ENCODE measurements at regions not wholly inside any gene's neighbourhood (a gene's known extent, or its start where the extent isn't known, plus 50 kb on each side); places are given as distances from the start of the nearest gene placed in this dataset.

- DNase-seq (no peak), ATAC-seq (peak; percentile 22 to 47)
- H3K27me3 ChIP-seq (ENCODE audit: control insufficient read depth, insufficient read depth): no peaks in the 10 kb centered on the region
- no peaks in the 10 kb centered on the region for H3K9me3 ChIP-seq (ENCODE audit: control insufficient read depth, low read length)
- intact Hi-C loops (cut with DNase I): no loop called here
- 59% methylated on average over 7 of the region's 7 CpGs for WGBS
- no peak overlapping the region for H3K4me3 ChIP-seq (ENCODE audit: low read length)
- H3K4me1 ChIP-seq (ENCODE audit: control insufficient read depth, insufficient read depth, low read length): no peaks in the 10 kb centered on the region
- H3K27ac ChIP-seq (ENCODE audit: low read length): no peak overlapping the region
Observed at GRCh38 chr11:95508219-95508890, 277.4 kb upstream of the SESN3 start.

GRCh38 chr11:95507794-95508193 lies 276.8 kb upstream of the SESN3 start:
- DNase-seq (no peak), ATAC-seq (no peak)
- Histone ChIP-seq H3K27me3 (ENCODE audit: control insufficient read depth, insufficient read depth) (no peaks in the 10 kb centered on the region), H3K9me3 (ENCODE audit: control insufficient read depth, low read length) (no peaks in the 10 kb centered on the region), H3K4me1 (ENCODE audit: control insufficient read depth, insufficient read depth, low read length) (no peaks in the 10 kb centered on the region), H3K27ac (ENCODE audit: low read length) (no peak overlapping the region), H3K4me3 (ENCODE audit: low read length) (no peak overlapping the region)
- 63% methylated on average over 3 of the region's 3 CpGs for WGBS
- intact Hi-C loops (cut with DNase I): no loop called here

GRCh38 chr11:95506777-95507176 lies 275.8 kb upstream of the SESN3 start:
- Histone ChIP-seq H3K4me1 (ENCODE audit: control insufficient read depth, insufficient read depth, low read length) (no peaks in the 10 kb centered on the region), H3K27ac (ENCODE audit: low read length) (no peak overlapping the region), H3K27me3 (ENCODE audit: control insufficient read depth, insufficient read depth) (no peaks in the 10 kb centered on the region), H3K9me3 (ENCODE audit: control insufficient read depth, low read length) (no peaks in the 10 kb centered on the region), H3K4me3 (ENCODE audit: low read length) (no peak overlapping the region)
- intact Hi-C loops (cut with DNase I): no loop called here
- WGBS: 90% methylated on average over 2 of the region's 2 CpGs
- no peak for ATAC-seq
- DNase-seq: no peak

GRCh38 chr11:95505927-95506426 lies 275.0 kb upstream of the SESN3 start:
- intact Hi-C loops (cut with DNase I): no loop called here
- Histone ChIP-seq H3K4me3 (ENCODE audit: low read length) (no peak overlapping the region), H3K4me1 (ENCODE audit: control insufficient read depth, insufficient read depth, low read length) (no peaks in the 10 kb centered on the region), H3K27me3 (ENCODE audit: control insufficient read depth, insufficient read depth) (no peaks in the 10 kb centered on the region), H3K27ac (ENCODE audit: low read length) (no peak overlapping the region), H3K9me3 (ENCODE audit: control insufficient read depth, low read length) (no peaks in the 10 kb centered on the region)
- ATAC-seq (no peak), DNase-seq (no peak)
- 82% methylated on average over 8 of the region's 8 CpGs for WGBS

- WGBS: 53% methylated on average over 1 of the region's 1 CpG
- H3K27ac ChIP-seq (ENCODE audit: low read length): no peak overlapping the region
- H3K27me3 ChIP-seq (ENCODE audit: control insufficient read depth, insufficient read depth): no peaks in the 10 kb centered on the region
- H3K4me3 ChIP-seq (ENCODE audit: low read length): no peak overlapping the region
- H3K9me3 ChIP-seq (ENCODE audit: control insufficient read depth, low read length): no peaks in the 10 kb centered on the region
- ATAC-seq (peak; percentile 54 to 57), DNase-seq (peak in 2 of 3 donors; percentile 30 to 33)
- intact Hi-C loops (cut with DNase I): no loop called here
- no peaks in the 10 kb centered on the region for H3K4me1 ChIP-seq (ENCODE audit: control insufficient read depth, insufficient read depth, low read length)
Observed at GRCh38 chr11:95503047-95503446, 272.0 kb upstream of the SESN3 start.

GRCh38 chr11:95502522-95502921 lies 271.5 kb upstream of the SESN3 start:
- Histone ChIP-seq H3K4me3 (ENCODE audit: low read length) (no peak overlapping the region), H3K4me1 (ENCODE audit: control insufficient read depth, insufficient read depth, low read length) (no peaks in the 10 kb centered on the region), H3K27ac (ENCODE audit: low read length) (no peak overlapping the region), H3K9me3 (ENCODE audit: control insufficient read depth, low read length) (no peaks in the 10 kb centered on the region), H3K27me3 (ENCODE audit: control insufficient read depth, insufficient read depth) (no peaks in the 10 kb centered on the region)
- WGBS: 72% methylated on average over 5 of the region's 5 CpGs
- ATAC-seq (no peak), DNase-seq (no peak)
- intact Hi-C loops (cut with DNase I): no loop called here

GRCh38 chr11:95501761-95502266 lies 270.8 kb upstream of the SESN3 start:
- ATAC-seq (no peak), DNase-seq (no peak)
- no peaks in the 10 kb centered on the region for H3K27me3 ChIP-seq (ENCODE audit: control insufficient read depth, insufficient read depth)
- no peaks in the 10 kb centered on the region for H3K9me3 ChIP-seq (ENCODE audit: control insufficient read depth, low read length)
- intact Hi-C loops (cut with DNase I): no loop called here
- H3K4me1 ChIP-seq (ENCODE audit: control insufficient read depth, insufficient read depth, low read length): no peaks in the 10 kb centered on the region
- H3K27ac ChIP-seq (ENCODE audit: low read length): no peak overlapping the region
- 56% methylated on average over 2 of the region's 2 CpGs for WGBS
- no peak overlapping the region for H3K4me3 ChIP-seq (ENCODE audit: low read length)

GRCh38 chr11:95500466-95500865 lies 269.5 kb upstream of the SESN3 start:
- no peak for DNase-seq
- 86% methylated on average over 1 of the region's 1 CpG for WGBS
- Histone ChIP-seq H3K4me1 (ENCODE audit: control insufficient read depth, insufficient read depth, low read length) (no peaks in the 10 kb centered on the region), H3K27ac (ENCODE audit: low read length) (no peak overlapping the region), H3K4me3 (ENCODE audit: low read length) (no peak overlapping the region), H3K9me3 (ENCODE audit: control insufficient read depth, low read length) (no peaks in the 10 kb centered on the region), H3K27me3 (ENCODE audit: control insufficient read depth, insufficient read depth) (no peaks in the 10 kb centered on the region)
- no peak for ATAC-seq
- intact Hi-C loops (cut with DNase I): no loop called here

GRCh38 chr11:95499516-95500135 lies 268.6 kb upstream of the SESN3 start:
- DNase-seq (no peak), ATAC-seq (no peak)
- Histone ChIP-seq H3K27me3 (ENCODE audit: control insufficient read depth, insufficient read depth) (no peaks in the 10 kb centered on the region), H3K4me3 (ENCODE audit: low read length) (no peak overlapping the region), H3K9me3 (ENCODE audit: control insufficient read depth, low read length) (no peaks in the 10 kb centered on the region), H3K27ac (ENCODE audit: low read length) (no peak overlapping the region), H3K4me1 (ENCODE audit: control insufficient read depth, insufficient read depth, low read length) (no peaks in the 10 kb centered on the region)
- intact Hi-C loops (cut with DNase I): no loop called here

- intact Hi-C loops (cut with DNase I): no loop called here
- no peaks in the 10 kb centered on the region for H3K4me1 ChIP-seq (ENCODE audit: control insufficient read depth, insufficient read depth, low read length)
- no peaks in the 10 kb centered on the region for H3K9me3 ChIP-seq (ENCODE audit: control insufficient read depth, low read length)
- H3K27ac ChIP-seq (ENCODE audit: low read length): no peak overlapping the region
- H3K27me3 ChIP-seq (ENCODE audit: control insufficient read depth, insufficient read depth): no peaks in the 10 kb centered on the region
- ATAC-seq (no peak), DNase-seq (no peak)
- no peak overlapping the region for H3K4me3 ChIP-seq (ENCODE audit: low read length)
- WGBS: 77% methylated on average over 2 of the region's 2 CpGs
Observed at GRCh38 chr11:95498722-95499425, 267.9 kb upstream of the SESN3 start.

- H3K4me3 ChIP-seq (ENCODE audit: low read length): no peak overlapping the region
- 49% methylated on average over 1 of the region's 1 CpG for WGBS
- no peaks in the 10 kb centered on the region for H3K27me3 ChIP-seq (ENCODE audit: control insufficient read depth, insufficient read depth)
- ATAC-seq (no peak), DNase-seq (no peak)
- H3K27ac ChIP-seq (ENCODE audit: low read length): no peak overlapping the region
- H3K9me3 ChIP-seq (ENCODE audit: control insufficient read depth, low read length): no peaks in the 10 kb centered on the region
- intact Hi-C loops (cut with DNase I): no loop called here
- no peaks in the 10 kb centered on the region for H3K4me1 ChIP-seq (ENCODE audit: control insufficient read depth, insufficient read depth, low read length)
Observed at GRCh38 chr11:95496901-95497300, 265.9 kb upstream of the SESN3 start.
